GM12878 (cell line): ENCODE measurements at regions not wholly inside any gene's neighbourhood (a gene's known extent, or its start where the extent isn't known, plus 50 kb on each side); places are given as distances from the start of the nearest gene placed in this dataset.

ENCODE experiments used
- ATAC-seq: fragments of 200-7000 bp; cut with Tn5 transposase; 3 replicates; pipeline ENCODE4 v1.9.1; 2020; ENCODE audit warnings: mild to moderate bottlenecking, moderate library complexity
- BruUV-seq: library from RNA; stranded (reverse); fragments of 400-500 nt; replicated peaks from 2 replicates; lab custom pipeline; 2021; lab: Mats Ljungman, UMichigan
- CTCF ChIA-PET: fragments of 300-600 bp; sonication (Branson Sonifier 250); formaldehyde crosslinking; extraction: SDS; loops from one replicate; lab custom pipeline; 2021; ENCODE audit warnings: inconsistent platforms; lab: Yijun Ruan, JAX
- POLR2A ChIA-PET: fragments of 350-600 bp; formaldehyde crosslinking; extraction: SDS; loops from one replicate; lab custom pipeline; 2021; ENCODE audit warnings: inconsistent platforms; lab: Charles Lee
- RAD21 ChIA-PET: fragments of 300-600 bp; sonication (Branson Sonifier 250); formaldehyde crosslinking; loops from one replicate; lab custom pipeline; 2023; ENCODE audit warnings: antibody characterized with exemption; ENCODE audit not compliant: unreplicated experiment; lab: Charles Lee
- SMC1A ChIA-PET: fragments of 300-600 bp; sonication (Branson Sonifier 250); formaldehyde crosslinking; loops from one replicate; lab custom pipeline; 2023; ENCODE audit not compliant: unreplicated experiment, uncharacterized antibody; lab: Charles Lee
- DNase-seq: peaks from one replicate; pipeline ENCODE4 v3.0.0-alpha.2; 2011; ENCODE audit warnings: low read depth, low spot score
- FAIRE-seq: peaks from 3 replicates; lab custom pipeline; 2011; peaks lifted over from hg19 to GRCh38; lab: Jason Lieb, UNC
- H2AFZ ChIP-seq: 2 replicates; pipeline ENCODE4 v1.6.0; 2011; ENCODE audit warnings: low read depth, low read length, control low read depth; ENCODE audit not compliant: control insufficient read depth
- H3K27ac ChIP-seq: 2 replicates; pipeline ENCODE4 v1.5.1; 2011; ENCODE audit warnings: control low read depth; ENCODE audit not compliant: control insufficient read depth, insufficient read depth
- H3K27me3 ChIP-seq, 2 experiments: replicated peaks in 1 of 2; 2 replicates each; pipeline versions ENCODE4 v1.6.0 to v1.6.1; 2011; ENCODE audit warnings: low read length in 1 of 2; ENCODE audit not compliant: control insufficient read depth in 2 of 2, insufficient read depth in 2 of 2
- H3K36me3 ChIP-seq, 2 experiments: 2 replicates each; pipeline ENCODE4 v1.5.1; 2011; ENCODE audit warnings: low read length in 1 of 2; ENCODE audit not compliant: control insufficient read depth in 2 of 2, insufficient read depth in 2 of 2
- H3K4me1 ChIP-seq: 2 replicates; pipeline ENCODE4 v1.6.1; 2011; ENCODE audit warnings: mild to moderate bottlenecking, low read length, moderate library complexity, mixed read lengths; ENCODE audit not compliant: control insufficient read depth, insufficient read depth
- H3K4me2 ChIP-seq: 2 replicates; pipeline ENCODE4 v1.6.0; 2011; ENCODE audit warnings: control low read depth; ENCODE audit not compliant: control insufficient read depth, insufficient read depth
- H3K4me3 ChIP-seq: fragments of 200-600 bp; sonication (generic); 2 replicates; pipeline ENCODE4 v1.5.1; 2016
- H3K79me2 ChIP-seq: 2 replicates; pipeline ENCODE4 v1.6.0; 2011; ENCODE audit warnings: low read length; ENCODE audit not compliant: control insufficient read depth, insufficient read depth
- H3K9ac ChIP-seq: 2 replicates; pipeline ENCODE4 v1.8.0; 2011; ENCODE audit warnings: low read length, control low read depth, mixed read lengths; ENCODE audit not compliant: control insufficient read depth, insufficient read depth
- H3K9me3 ChIP-seq: replicated peaks from 3 replicates; pipeline ENCODE4 v1.5.1; 2011; ENCODE audit warnings: mild to moderate bottlenecking, low read length; ENCODE audit not compliant: control insufficient read depth, insufficient read depth
- H4K20me1 ChIP-seq: 2 replicates; pipeline ENCODE4 v1.6.0; 2011; ENCODE audit not compliant: control insufficient read depth, insufficient read depth
- CTCF ChIP-seq, 3 experiments: IDR thresholded peaks in 2 of 3; conservative IDR thresholded peaks in 1 of 3; 2 replicates each; pipeline ENCODE4 v1.5.1; 2011; ENCODE audit warnings: low read depth in 3 of 3, low read length in 3 of 3, mild to moderate bottlenecking in 3 of 3, control low read depth in 2 of 3, moderate library complexity in 2 of 3, inconsistent platforms in 1 of 3, mixed read lengths in 1 of 3; ENCODE audit not compliant: control insufficient read depth in 2 of 3, insufficient read depth in 1 of 3; ENCODE audit errors: extremely low read depth in 1 of 3
- MXI1 ChIP-seq: fragments of 150-350 bp; IDR thresholded peaks from 2 replicates; pipeline ENCODE4 v1.6.1; 2011; ENCODE audit warnings: low read depth, mild to moderate bottlenecking, inconsistent platforms, low read length, improper control_type of control experiment
- NFYB ChIP-seq: IDR thresholded peaks from 2 replicates; pipeline ENCODE4 v1.6.1; 2011; ENCODE audit warnings: low read depth, mild to moderate bottlenecking, low read length, improper control_type of control experiment, moderate library complexity; ENCODE audit not compliant: insufficient read depth
- PKNOX1 ChIP-seq: fragments of 450-650 bp; IDR thresholded peaks from 2 replicates; pipeline ENCODE4 v1.6.1; 2016; ENCODE audit warnings: mild to moderate bottlenecking
- RELA ChIP-seq: fragments of 450-650 bp; IDR thresholded peaks from 2 replicates; pipeline ENCODE4 v1.8.0; 2014; ENCODE audit warnings: borderline replicate concordance; ENCODE audit not compliant: partially characterized antibody
- STAT1 ChIP-seq: fragments of 450-650 bp; conservative IDR thresholded peaks from 2 replicates; pipeline ENCODE4 v1.6.1; 2014; ENCODE audit warnings: antibody characterized with exemption, mild to moderate bottlenecking
- WGBS: methylation state at CpG from one replicate; pipeline ENCODE4 v1.1.6; 2016; ENCODE audit warnings: low lambda C conversion rate; ENCODE audit not compliant: insufficient replicate concordance, insufficient coverage; ENCODE audit errors: missing lambda C conversion rate; 5-methylcytosine and 5-hydroxymethylcytosine counted together
- in situ Hi-C: fragments of 300-500 bp; cut with MboI; formaldehyde crosslinking; loops from 9 replicates; pipeline ENCODE4 v1.14.3; 2018; ENCODE audit warnings: mixed read lengths
- intact Hi-C: fragments of 100-400 bp; cut with micrococcal nuclease; formaldehyde crosslinking; loops from one replicate; pipeline ENCODE4 v1.14.2; 2022; ENCODE audit not compliant: unreplicated experiment

GRCh38 chr10:114730291-114730690 is 72.2 kb upstream of the ABLIM1 start:
- Histone ChIP-seq H2AFZ (no peak overlapping the region), H3K9me3 (no peaks in the 10 kb centered on the region; the same call in 2 of the 3 replicates), H3K9ac (no peak overlapping the region), H3K79me2 (no peaks in the 10 kb centered on the region), H3K4me3 (no peak overlapping the region), H3K36me3 (no peaks in the 10 kb centered on the region), H3K27ac (no peak overlapping the region), H3K27me3 (no peaks in the 10 kb centered on the region; a peak in 1 of 4 replicates), H3K4me1 (no peaks in the 10 kb centered on the region), H3K4me2 (no peak overlapping the region), H4K20me1 (no peaks in the 10 kb centered on the region)
- ChIA-PET SMC1A (no interaction called here), POLR2A (no interaction called here), RAD21 (no interaction called here), CTCF (no interaction called here)
- in situ Hi-C loops: no loop called here
- intact Hi-C loops: no loop called here
- ATAC-seq: no peak
- no peak for TF ChIP-seq MXI1
- no peak for TF ChIP-seq STAT1
- no peak for TF ChIP-seq RELA
- TF ChIP-seq PKNOX1: no peak
- no peak for TF ChIP-seq NFYB
- no peak for TF ChIP-seq CTCF (IDR thresholded peaks at IDR 0.05 in 2 of 3, conservative IDR thresholded peaks at IDR 0.05 in 1 of 3; ENCODE audit: control insufficient read depth in 2 of 3, extremely low read depth in 1 of 3, insufficient read depth in 1 of 3, low read depth in 3 of 3, low read length in 3 of 3)
- WGBS: 24% methylated on average over 6 of the region's 6 CpGs
- no peak for DNase-seq
- no TSS peak for BruUV-seq
- no peak for FAIRE-seq
